Tibial nerve (tissue), 4 donors: ENCODE measurements at regions not wholly inside any gene's neighbourhood (a gene's known extent, or its start where the extent isn't known, plus 50 kb on each side); places are given as distances from the start of the nearest gene placed in this dataset.

Source experiments
- EP300 ChIP-seq, 2 donors: sonication (generic); formaldehyde crosslinking; IDR thresholded peaks; one replicate each; pipeline ENCODE4 v1.6.1; 2017; ENCODE audit warnings: antibody characterized with exemption in 2 of 2, mild to moderate bottlenecking in 1 of 2
- TF ChIP-seq, protein P1 (sequence below), 5 experiments: fragments of 200-600 bp in 3 of 5; fragments of 450-650 bp in 2 of 5; sonication (generic) in 3 of 5; IDR thresholded peaks; one replicate each; pipeline ENCODE4 v1.5.1; 2016 to 2019; ENCODE audit warnings: antibody characterized with exemption in 5 of 5, mild to moderate bottlenecking in 3 of 5, moderate library complexity in 2 of 5

DNA sequence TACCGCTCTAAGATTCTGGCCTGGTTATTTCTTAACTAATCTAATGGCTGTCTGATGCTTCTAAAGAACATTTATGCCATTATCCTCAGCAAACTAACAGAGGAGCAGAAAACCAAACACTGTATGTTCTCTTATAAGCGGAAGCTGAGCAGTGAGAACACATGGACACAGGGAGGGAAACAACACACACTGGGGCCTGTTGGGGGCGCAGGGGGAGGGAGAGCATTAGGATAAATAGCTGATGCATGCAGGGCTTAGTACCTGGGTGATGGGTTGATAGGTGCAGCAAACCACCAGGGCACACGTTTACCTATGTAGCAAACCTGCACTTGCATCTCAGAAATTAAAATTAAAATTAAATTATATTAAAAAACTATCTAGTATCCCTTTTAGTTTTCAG, 853.5 kb downstream of the GATA3 start:
- TF ChIP-seq, protein P1, sequence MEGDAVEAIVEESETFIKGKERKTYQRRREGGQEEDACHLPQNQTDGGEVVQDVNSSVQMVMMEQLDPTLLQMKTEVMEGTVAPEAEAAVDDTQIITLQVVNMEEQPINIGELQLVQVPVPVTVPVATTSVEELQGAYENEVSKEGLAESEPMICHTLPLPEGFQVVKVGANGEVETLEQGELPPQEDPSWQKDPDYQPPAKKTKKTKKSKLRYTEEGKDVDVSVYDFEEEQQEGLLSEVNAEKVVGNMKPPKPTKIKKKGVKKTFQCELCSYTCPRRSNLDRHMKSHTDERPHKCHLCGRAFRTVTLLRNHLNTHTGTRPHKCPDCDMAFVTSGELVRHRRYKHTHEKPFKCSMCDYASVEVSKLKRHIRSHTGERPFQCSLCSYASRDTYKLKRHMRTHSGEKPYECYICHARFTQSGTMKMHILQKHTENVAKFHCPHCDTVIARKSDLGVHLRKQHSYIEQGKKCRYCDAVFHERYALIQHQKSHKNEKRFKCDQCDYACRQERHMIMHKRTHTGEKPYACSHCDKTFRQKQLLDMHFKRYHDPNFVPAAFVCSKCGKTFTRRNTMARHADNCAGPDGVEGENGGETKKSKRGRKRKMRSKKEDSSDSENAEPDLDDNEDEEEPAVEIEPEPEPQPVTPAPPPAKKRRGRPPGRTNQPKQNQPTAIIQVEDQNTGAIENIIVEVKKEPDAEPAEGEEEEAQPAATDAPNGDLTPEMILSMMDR (IDR thresholded peaks at IDR 0.05): no peak
- TF ChIP-seq EP300 (IDR thresholded peaks at IDR 0.05): no peak
